Muscle layer of colon (tissue), 2 donors: ENCODE measurements at regions not wholly inside any gene's neighbourhood (a gene's known extent, or its start where the extent isn't known, plus 50 kb on each side); places are given as distances from the start of the nearest gene placed in this dataset.
"Not testable (repeated sequence)": the region's sequence is repeated elsewhere in the genome, so short reads cannot be mapped to it uniquely, and the experiment has no call there.

Experiments
- H3K27ac ChIP-seq: one replicate; pipeline ENCODE4 v1.7.0; 2013; ENCODE audit warnings: low read depth, mild to moderate bottlenecking, low read length, moderate library complexity
- H3K27me3 ChIP-seq, 2 donors: one replicate each; pipeline ENCODE4 v1.7.0; 2013; ENCODE audit warnings: low read length in 2 of 2, mild to moderate bottlenecking in 2 of 2; ENCODE audit not compliant: insufficient read depth in 2 of 2, control insufficient read depth in 1 of 2
- H3K36me3 ChIP-seq: one replicate; pipeline ENCODE4 v1.7.0; 2013; ENCODE audit warnings: mild to moderate bottlenecking, low read length; ENCODE audit not compliant: insufficient read depth
- H3K4me1 ChIP-seq: one replicate; pipeline ENCODE4 v1.7.0; 2013; ENCODE audit warnings: mild to moderate bottlenecking, low read length; ENCODE audit not compliant: insufficient read depth
- H3K4me3 ChIP-seq, 2 donors: one replicate each; pipeline ENCODE4 v1.7.0; 2013; ENCODE audit warnings: low read length in 2 of 2, low read depth in 1 of 2, mild to moderate bottlenecking in 1 of 2, moderate library complexity in 1 of 2
- H3K9ac ChIP-seq: one replicate; pipeline ENCODE4 v1.7.0; 2013; ENCODE audit warnings: low read length
- H3K9me3 ChIP-seq: one replicate; pipeline ENCODE4 v1.7.0; 2013; ENCODE audit warnings: mild to moderate bottlenecking, low read length
- donor health status: abdominal sarcoma.
- donor health status: Adenocarcinoma of cecum.

GRCh38 chr6:155628306-155628705, 172.7 kb upstream of the NOX3 start:
- no peaks in the 10 kb centered on the region for H3K36me3 ChIP-seq
- no peak overlapping the region for H3K4me3 ChIP-seq
- no peaks in the 10 kb centered on the region for H3K4me1 ChIP-seq
- H3K9ac ChIP-seq: no peak overlapping the region
- H3K27me3 ChIP-seq: no peaks in the 10 kb centered on the region
- no peak overlapping the region for H3K27ac ChIP-seq
- no peaks in the 10 kb centered on the region for H3K9me3 ChIP-seq

GRCh38 chr6:155627722-155628212, 172.1 kb upstream of the NOX3 start:
- H3K27ac ChIP-seq, H3K36me3 ChIP-seq, H3K9me3 ChIP-seq, H3K4me1 ChIP-seq, H3K27me3 ChIP-seq, H3K9ac ChIP-seq, H3K4me3 ChIP-seq: not testable (repeated sequence)

- no peak overlapping the region for H3K9ac ChIP-seq
- H3K4me3 ChIP-seq: no peak overlapping the region
- no peaks in the 10 kb centered on the region for H3K9me3 ChIP-seq
- no peaks in the 10 kb centered on the region for H3K27me3 ChIP-seq
- H3K4me1 ChIP-seq: no peaks in the 10 kb centered on the region
- no peak overlapping the region for H3K27ac ChIP-seq
- no peaks in the 10 kb centered on the region for H3K36me3 ChIP-seq
These were observed 168.0 kb upstream of the NOX3 start for GRCh38 chr6:155623450-155624178.

GRCh38 chr6:155614606-155615005, 159.0 kb upstream of the NOX3 start:
- Histone ChIP-seq H3K9ac (no peak overlapping the region), H3K27ac (no peak overlapping the region), H3K27me3 (no peaks in the 10 kb centered on the region), H3K4me1 (no peaks in the 10 kb centered on the region), H3K4me3 (no peak overlapping the region), H3K9me3 (peaks cover 3% of the 10 kb centered on the region), H3K36me3 (no peaks in the 10 kb centered on the region)

- H3K9me3 ChIP-seq: peaks cover 3% of the 10 kb centered on the region
- H3K9ac ChIP-seq: no peak overlapping the region
- H3K27ac ChIP-seq: no peak overlapping the region
- H3K36me3 ChIP-seq: no peaks in the 10 kb centered on the region
- H3K4me3 ChIP-seq: no peak overlapping the region
- H3K4me1 ChIP-seq: no peaks in the 10 kb centered on the region
- H3K27me3 ChIP-seq: no peaks in the 10 kb centered on the region
These were observed 156.1 kb upstream of the NOX3 start for GRCh38 chr6:155611742-155612141.

- Histone ChIP-seq H3K27ac (no peak overlapping the region), H3K4me3 (no peak overlapping the region), H3K36me3 (no peaks in the 10 kb centered on the region), H3K9ac (no peak overlapping the region), H3K4me1 (no peaks in the 10 kb centered on the region), H3K27me3 (no peaks in the 10 kb centered on the region), H3K9me3 (no peaks in the 10 kb centered on the region)
These were observed 149.4 kb upstream of the NOX3 start for GRCh38 chr6:155604991-155605390.

GRCh38 chr6:155599561-155599960, 143.9 kb upstream of the NOX3 start:
- Histone ChIP-seq H3K4me1 (no peaks in the 10 kb centered on the region), H3K9me3 (no peaks in the 10 kb centered on the region), H3K36me3 (no peaks in the 10 kb centered on the region), H3K27ac (no peak overlapping the region), H3K27me3 (no peaks in the 10 kb centered on the region), H3K9ac (no peak overlapping the region), H3K4me3 (no peak overlapping the region)

GRCh38 chr6:155599160-155599559, 143.5 kb upstream of the NOX3 start:
- no peaks in the 10 kb centered on the region for H3K27me3 ChIP-seq
- no peaks in the 10 kb centered on the region for H3K9me3 ChIP-seq
- H3K4me1 ChIP-seq: no peaks in the 10 kb centered on the region
- H3K9ac ChIP-seq: no peak overlapping the region
- no peaks in the 10 kb centered on the region for H3K36me3 ChIP-seq
- H3K27ac ChIP-seq: no peak overlapping the region
- H3K4me3 ChIP-seq: no peak overlapping the region

GRCh38 chr6:155595284-155595683, 139.6 kb upstream of the NOX3 start:
- no peak overlapping the region for H3K9ac ChIP-seq
- H3K9me3 ChIP-seq: no peaks in the 10 kb centered on the region
- no peaks in the 10 kb centered on the region for H3K4me1 ChIP-seq
- H3K36me3 ChIP-seq: no peaks in the 10 kb centered on the region
- H3K4me3 ChIP-seq: no peak overlapping the region
- no peaks in the 10 kb centered on the region for H3K27me3 ChIP-seq
- H3K27ac ChIP-seq: no peak overlapping the region

GRCh38 chr6:155591741-155592140, 136.1 kb upstream of the NOX3 start:
- Histone ChIP-seq H3K36me3 (no peaks in the 10 kb centered on the region), H3K4me1 (no peaks in the 10 kb centered on the region), H3K27ac (no peak overlapping the region), H3K4me3 (no peak overlapping the region), H3K9me3 (no peaks in the 10 kb centered on the region), H3K9ac (no peak overlapping the region), H3K27me3 (no peaks in the 10 kb centered on the region)

- no peaks in the 10 kb centered on the region for H3K27me3 ChIP-seq
- no peak overlapping the region for H3K9ac ChIP-seq
- no peak overlapping the region for H3K27ac ChIP-seq
- H3K36me3 ChIP-seq: no peaks in the 10 kb centered on the region
- no peaks in the 10 kb centered on the region for H3K4me1 ChIP-seq
- no peak overlapping the region for H3K4me3 ChIP-seq
- no peaks in the 10 kb centered on the region for H3K9me3 ChIP-seq
These were observed 133.6 kb upstream of the NOX3 start for GRCh38 chr6:155589190-155589589.

GRCh38 chr6:155587817-155588216, 132.2 kb upstream of the NOX3 start:
- no peaks in the 10 kb centered on the region for H3K27me3 ChIP-seq
- H3K27ac ChIP-seq: no peak overlapping the region
- H3K9ac ChIP-seq: no peak overlapping the region
- H3K4me3 ChIP-seq: no peak overlapping the region
- no peaks in the 10 kb centered on the region for H3K4me1 ChIP-seq
- H3K36me3 ChIP-seq: no peaks in the 10 kb centered on the region
- H3K9me3 ChIP-seq: no peaks in the 10 kb centered on the region
